ENCODE measurements at regions not wholly inside any gene's neighbourhood (a gene's known extent, or its start where the extent isn't known, plus 50 kb on each side); places are given as distances from the start of the nearest gene placed in this dataset.

DNA sequence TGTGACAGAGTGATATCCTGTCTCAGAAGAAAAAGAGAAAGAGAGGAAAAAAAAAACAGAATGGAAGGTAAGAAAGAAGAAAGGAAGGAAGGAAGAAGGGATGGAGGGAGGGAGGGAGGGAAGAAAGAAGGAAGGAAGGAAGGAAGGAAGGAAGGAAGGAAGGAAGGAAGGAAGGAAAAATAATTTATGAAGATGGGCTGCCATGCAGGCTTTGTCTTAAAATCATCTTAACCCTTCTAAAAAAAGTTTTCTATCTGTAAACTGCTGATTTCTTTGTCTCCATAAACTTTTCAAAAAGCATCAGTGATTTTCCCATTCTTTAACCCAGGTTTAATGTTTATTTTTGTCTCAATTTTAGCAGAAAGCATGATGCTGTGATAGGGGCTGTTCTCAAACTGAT, 1154.1 kb upstream of the CDH6 start:
- no peak for DNase-seq

DNA sequence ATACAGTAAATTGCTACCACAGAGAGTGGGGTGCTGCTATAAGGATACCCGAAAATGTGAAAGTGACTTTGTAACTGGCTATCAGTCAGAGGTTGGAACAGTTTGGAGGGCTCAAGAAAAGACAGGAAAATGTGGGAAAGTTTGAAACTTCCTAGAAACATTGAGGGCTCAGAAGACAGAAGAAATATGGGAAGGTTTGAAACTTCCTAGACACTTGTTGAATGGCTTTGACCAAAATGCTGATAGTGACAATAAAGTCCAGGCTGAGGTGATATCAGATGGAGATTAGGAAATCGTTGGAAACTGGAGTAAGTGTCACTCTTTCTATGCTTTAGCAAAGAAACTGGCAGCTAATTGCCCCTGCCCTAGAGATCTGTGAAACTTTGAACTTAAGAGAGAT, 1158.6 kb upstream of the CDH6 start:
- DNase-seq = no peak

DNA sequence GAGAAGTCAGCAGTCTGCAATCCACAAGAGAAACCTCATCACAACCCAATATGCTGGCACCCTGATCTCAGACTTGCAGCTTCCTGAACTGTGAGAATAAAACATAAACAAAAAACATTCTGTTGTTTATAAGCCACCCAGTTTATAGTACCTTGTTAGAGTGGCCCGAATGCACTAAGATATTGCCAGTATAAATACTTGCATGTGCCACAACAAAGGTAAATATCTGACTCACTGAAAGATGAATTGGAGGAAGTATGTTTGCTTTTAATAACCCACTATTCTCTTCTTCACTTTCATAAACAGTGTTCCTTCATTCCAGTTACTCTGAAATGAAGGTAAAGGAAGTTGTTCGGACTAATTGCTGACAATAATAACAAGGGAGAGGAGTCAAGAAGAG, 1163.4 kb upstream of the CDH6 start:
- no peak for DNase-seq

DNA sequence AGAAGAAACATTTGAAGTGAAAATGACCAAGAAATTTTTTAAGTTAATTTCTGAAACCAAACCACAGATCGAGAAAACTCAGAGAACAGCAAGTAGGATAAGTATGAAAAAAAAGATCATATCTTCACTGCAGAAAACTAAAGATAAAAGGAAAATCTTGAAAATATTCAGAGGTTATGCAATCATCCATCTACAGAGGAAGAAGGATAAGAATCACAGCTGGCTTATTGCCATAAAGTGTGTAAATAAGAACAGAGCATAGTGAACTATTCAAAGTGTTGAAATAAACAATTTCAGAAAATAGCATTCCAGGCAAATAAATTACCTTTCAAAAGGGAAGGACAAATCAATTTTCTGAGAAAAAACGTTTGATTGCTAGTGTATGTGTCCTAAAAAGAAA, 1191.7 kb upstream of the CDH6 start:
- DNase-seq = no peak

DNA sequence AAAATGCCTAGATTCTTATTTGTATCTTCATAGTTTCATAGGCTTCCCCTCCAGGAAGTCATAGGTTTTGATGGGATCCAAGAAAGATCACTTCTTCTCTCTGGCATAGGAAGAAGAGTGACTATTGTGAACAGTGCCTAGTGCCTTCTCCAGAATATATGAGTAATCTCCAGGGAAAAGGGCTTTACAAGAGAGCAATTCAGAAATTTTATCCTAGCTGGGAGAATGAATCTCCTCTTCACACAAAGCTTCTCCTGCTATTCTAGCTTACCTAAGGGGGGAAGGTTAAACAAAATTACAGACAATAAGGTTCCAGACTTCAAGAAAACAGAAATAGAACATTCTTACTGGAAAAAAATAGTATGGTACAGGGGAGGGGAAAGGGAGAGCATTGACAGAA, 1193.3 kb upstream of the CDH6 start:
- DNase-seq = no peak

DNA sequence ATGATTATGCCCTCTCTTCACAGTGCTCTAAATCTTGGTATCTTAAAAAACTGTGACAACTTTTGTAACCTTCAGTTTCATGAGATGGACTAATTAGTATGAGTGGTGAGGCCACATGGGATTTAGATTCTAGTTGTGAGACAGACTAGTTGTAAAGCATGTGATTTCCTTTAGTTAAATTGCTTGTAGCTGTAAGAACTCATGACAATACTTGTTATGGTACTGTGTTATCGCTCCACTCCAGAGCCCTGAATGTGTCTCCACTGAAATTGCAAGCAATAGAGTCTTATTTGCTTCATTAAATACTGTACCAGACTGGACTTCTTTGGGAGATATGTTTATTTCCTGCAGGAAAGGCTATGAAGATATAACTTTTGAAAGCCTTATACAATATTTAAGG, 1198.3 kb upstream of the CDH6 start:
- DNase-seq = no peak

DNA sequence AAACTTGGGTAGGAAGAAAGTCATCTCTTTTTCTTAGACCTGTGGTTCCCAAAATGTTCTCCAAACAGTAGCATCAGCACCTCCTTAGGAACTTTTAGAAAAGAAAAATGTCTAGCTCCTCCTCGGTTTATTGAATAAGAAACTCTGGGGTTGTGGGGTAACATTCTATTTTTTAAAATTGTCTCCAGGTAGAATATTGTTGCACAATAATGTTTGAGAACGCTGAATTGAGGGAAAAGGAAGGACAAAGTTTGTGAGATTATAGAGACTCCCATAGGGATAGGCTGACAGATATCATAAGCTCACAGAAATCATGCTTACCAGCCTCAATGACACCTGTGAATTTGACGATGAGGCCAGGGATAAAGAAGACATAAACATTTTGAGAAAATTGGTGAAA, 1199.0 kb upstream of the CDH6 start:
- no peak for DNase-seq

DNA sequence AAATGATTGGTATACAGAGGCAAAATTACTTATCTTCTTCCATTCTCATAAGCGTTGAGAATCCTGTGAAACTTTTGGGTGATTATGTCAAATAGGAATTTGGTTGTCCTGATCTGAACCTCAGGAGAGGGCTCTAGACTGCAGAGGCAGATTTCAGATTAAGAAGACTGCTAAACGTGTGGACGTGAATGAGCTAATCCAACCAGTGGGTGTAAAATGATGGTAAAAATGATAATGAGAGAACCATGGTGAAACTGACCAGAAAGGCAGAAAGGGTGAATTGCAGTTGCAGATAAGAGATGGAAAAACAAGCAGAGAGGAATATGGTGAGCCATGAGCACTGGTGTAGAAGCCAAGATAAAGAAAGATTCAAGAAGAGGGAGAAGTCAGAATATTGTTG, 1200.2 kb upstream of the CDH6 start:
- no peak for DNase-seq

DNA sequence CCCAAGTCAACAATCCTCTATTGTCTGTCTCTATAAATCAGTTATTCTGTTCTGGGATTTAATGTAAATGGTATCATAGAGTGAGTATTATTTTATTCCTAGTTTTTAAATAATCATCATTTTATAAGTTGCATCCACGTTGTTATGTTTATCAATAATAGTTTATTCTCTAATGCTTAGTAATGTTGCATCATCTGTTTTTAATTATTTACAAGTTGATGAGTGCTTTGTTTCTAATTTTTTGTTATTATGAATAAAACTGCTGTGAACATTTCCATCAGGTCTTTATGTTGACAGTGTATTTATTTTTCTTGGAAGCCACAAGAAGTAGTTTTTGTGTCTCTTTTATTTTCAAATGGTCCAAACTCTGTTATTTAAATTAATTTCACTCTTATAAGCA, 1201.2 kb upstream of the CDH6 start:
- no peak for DNase-seq

DNA sequence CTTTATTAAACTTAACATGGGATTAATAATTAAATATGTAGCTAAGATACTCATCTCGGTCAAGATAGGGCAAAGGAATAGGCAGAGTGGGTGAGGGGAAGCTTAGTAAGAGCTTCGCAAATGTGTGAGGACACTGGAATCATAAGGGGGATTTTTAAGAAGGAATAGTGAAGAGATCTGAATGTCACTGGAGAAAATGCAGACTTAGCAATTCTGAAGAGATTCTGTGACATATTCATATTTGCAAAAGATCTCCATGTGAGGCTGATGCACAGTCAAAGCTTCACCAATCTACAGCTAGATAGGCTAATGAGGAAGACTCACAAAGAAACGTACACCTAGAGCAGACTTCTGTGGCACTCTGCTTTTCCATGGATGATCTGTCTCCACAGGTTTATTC, 1202.8 kb upstream of the CDH6 start:
- no peak for DNase-seq

DNA sequence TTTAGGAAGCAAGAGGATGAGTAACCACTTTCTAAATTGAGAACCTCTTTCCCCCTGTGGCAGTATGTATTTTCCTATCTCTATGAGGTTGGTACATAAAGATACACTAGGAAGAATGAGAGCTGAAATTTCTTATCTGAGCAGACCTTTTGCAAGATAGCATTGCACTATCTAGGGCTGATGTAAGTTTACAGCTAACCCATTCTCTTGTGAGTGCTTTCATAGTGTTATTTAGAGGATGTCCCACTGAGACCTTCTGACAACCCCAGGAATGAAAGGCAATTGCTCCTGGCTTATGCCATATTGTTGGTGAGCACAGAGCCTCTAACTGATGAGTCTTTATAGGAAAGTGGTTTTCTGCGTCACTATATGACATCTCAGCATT, 1209.3 kb upstream of the CDH6 start:
- no peak for DNase-seq

DNA sequence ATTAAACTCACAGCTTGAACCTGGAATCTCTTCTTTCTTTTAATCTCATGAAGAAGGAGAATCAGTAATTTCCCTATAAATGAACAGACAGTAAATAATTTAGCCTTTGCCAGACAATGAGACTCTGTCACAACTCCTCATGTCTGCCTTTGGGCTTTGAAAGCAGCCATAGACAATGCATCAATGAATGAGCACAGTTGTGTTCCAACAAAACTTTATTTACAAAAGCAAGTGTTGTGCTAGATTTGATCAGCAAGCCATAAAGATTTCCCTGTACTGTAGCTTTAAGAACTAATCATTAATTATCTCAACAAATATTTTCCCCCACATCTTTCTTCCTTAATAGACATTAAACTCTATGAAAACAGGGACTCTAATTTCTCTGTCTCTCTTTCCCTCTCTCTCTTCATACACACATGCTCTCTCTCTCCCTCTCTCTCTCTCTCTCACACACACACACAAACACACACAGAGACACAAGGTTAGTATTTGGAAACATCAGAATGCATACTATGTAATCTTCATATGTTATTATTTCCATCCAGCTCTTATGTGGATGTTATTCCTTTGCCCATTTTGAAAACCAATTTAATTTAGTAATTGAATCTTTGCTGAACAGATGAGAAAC, 1209.8 kb upstream of the CDH6 start:
- no peak for DNase-seq

DNA sequence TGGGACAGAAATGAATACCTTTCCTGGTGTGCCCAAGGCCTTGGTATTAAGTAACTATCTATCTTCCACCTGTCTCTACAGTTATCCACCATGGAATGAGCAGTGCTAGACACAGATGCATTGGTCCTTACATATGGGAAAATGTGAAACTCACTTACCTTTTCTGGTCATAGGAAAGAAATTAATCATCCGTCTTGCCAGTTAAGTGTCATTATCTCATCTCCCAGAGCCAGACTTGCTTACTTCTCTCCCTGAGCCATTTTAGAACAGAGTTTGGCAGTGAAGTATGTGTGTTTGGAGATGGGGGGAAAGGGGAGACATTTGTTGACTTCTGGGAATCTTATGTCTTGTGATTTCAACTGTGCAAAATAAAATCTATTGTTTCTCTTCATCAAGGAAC, 1211.0 kb upstream of the CDH6 start:
- no peak for DNase-seq

DNA sequence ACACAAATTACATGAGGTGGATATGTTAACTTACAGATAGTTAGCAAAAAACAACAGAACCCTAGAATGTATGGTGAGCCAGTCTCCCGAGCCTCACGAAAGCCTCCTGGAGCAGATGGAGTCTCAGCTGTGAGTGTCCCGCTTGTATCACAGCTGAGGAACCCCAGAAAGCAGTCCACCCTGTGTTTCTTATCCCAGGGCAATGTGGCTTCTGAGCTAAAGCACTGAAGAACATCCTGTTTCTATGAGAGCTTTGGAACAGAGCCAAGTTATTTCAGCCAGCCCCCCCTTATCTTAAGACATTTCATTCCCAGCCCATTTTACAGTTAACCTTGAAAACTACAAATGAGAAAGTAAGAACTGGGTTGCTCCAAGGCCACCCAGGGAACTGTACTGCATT, 1220.9 kb upstream of the CDH6 start:
- no peak for DNase-seq

DNA sequence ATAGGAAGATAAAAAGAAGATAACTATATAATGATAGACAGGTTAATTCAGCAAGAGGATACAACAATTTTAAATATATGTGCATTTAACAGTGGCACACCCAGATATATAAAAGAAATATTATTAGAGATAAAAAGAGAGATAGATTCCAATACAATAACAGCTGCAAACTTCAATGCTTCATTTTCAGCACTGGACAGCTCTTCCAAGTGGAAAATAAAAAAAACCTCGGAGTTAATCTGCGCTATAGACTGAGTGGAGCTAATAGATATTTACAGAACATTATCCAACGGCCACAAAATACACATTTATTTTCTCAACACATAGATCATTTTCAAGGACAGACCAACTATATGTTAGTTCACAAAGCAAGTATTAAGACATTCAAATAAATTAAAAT, 1229.5 kb upstream of the CDH6 start:
- no peak for DNase-seq

DNA sequence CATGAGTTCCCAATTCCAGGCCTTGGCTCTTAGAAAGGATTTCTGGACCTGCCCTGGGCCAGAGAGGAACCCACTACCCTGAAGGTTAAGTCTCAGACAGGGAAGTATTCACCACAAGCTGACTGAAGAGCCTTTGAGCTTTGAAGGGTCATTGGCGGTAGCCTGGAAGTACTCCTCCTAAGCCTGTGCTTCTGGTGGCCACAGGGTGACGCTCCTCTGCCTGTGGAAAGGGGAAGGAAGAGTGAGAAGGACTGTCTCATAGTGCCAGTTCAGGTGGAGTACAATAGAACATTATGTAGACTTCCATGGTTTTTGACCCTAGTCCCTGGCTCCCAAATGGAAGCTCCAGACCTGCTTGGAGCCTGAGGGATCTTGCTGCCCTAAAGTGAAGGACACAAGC, 1233.2 kb upstream of the CDH6 start:
- DNase-seq = no peak

DNA sequence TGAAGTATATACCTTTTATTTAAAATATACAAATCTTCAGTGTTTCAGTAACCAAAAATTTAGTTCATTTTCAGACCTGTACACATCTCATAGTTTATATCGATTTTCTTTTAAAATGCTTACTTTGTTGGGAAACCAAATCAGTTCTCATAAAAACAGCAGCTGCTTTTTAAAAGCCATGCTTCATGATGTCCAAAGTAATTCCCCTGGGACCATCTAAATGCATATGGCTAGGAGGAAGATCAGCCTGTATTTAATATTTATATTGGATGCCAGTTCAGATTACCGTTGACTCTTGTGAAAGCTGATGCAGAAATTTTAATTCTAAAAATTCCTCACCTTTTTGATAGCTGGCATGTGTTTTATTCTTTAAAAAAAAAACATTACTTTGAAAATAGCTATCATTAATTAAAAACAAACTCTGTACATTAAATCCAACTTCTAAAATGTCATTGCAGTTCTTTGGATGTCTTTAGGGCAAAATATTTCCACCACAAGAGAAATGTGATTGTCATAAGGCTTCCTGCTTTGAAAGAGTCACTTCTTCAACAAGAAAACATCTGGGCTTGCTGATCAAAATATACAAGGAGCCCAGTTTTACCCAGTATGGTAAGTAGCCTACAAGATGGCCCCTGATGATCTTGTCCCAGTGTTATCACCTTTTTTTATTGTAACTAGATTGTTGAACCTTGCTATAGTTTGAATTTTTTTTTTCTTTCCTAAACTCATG, 1242.9 kb upstream of the CDH6 start:
- no peak for DNase-seq

DNA sequence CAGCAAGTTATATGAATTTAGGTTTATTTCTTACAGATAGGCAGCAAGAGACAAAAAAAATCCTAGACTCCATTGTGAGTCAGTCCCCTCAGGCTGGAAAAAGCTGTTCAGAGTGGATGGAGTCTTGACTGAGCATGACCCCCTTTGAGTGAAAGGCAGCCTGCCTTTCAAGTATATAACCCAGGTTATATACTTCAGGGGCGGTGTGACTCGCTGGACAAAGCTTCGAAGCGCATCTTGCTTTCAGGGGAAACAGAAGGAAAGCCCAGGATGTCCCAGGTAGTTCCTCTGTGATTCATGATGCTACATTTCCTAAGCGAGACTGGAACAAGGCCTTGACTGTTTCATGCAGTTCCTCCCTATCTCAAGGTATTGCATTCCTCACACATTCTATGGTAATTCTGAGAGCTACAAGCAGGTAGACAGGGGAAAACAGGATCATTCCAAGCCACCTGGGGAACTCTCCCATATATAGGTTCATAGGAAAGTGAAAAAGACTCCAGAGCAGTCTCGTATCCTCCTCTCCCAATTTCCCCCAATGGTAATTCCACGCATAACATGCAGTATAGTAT, 1244.1 kb upstream of the CDH6 start:
- DNase-seq = no peak

DNA sequence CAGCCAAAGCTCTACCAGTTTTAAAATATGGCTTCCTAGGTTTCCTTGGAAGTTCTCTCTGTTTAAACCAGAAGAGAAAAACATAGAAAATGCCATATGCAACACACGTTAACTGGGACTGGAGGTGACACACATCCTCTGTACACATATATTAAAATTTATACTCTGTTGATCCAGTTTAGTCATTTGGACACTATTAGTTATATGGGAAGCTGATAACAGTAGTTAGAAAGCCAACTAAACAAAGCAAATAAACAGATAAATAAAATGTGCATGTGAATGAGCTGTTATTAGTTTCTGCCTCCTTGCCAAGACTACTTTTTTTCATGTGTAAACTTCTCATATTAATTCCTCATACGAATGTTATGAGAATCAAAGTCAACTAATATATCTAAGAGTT, 1249.2 kb upstream of the CDH6 start:
- no peak for DNase-seq

DNA sequence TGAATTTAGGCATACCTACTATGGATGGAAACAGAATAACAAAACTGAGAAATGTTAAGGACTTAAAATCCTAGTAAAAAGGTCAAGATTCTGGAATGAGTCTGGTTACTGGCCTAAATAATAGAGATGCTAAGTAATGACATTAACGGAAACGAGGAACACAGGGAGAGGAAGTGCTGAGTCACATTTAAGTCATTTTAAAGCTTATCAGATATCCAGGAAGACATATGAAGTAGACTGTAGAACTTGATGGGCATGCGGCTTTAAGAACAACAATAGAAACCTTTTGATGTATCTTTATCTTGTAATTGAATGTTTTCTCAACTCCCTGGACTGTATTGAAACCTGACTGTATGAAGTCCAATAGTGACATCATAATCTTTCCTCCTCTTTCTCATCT, 1251.4 kb upstream of the CDH6 start:
- no peak for DNase-seq

DNA sequence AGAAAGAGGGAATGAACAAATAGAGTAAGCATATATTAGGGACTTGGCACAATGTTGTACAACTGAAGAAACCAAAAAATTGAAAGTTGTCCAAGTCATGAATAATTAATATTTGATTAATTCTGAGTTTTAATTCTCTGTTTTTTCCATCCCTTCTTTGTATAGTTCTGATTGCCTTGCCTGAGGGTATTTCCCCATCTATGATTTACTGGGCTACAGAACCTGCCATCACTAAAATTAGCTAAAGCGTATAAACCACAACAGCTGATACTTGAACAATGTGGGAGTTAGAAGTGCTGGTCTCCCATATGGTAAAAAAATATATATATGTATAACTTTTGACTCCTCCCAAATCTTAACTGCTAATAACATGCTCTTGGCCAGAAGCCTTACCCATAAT, 1253.5 kb upstream of the CDH6 start:
- DNase-seq = no peak

DNA sequence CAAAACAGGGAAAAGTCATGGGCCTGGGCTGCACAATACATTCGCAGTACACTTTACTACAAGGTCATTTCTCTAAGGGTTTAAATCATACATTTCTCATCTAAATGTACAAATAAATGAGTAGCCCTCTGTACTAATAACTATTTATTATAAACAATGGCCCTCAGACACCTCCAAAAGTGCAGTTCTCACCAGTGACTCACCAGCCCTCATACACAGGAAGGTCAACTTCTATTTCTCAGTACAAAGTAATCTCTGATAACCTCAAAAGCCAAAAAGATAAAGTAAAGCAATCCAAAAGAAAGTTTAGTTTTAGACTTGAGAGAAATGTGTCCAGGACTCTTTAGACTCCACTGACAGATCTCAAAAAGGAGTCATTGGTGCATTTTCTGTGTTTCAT, 1258.1 kb upstream of the CDH6 start:
- no peak for DNase-seq

DNA sequence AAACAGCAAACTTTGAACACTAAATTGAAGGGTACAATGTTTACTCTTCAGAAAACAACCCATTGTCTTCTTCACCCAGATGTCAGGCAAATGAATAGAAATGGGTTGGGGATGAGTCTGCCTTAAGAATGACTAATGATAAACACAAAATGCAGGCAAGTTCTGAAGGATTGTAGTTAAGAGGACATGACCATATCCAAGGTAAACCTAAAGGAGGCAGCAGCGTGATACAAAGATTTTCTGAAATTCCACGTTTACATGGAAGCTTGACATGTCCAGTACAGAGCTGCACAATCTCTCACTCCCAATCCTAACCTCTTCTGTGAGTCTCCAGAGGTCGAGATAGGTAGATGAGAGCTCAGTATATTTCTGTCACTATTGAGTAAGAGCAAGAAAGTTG, 1263.2 kb upstream of the CDH6 start:
- no peak for DNase-seq

DNA sequence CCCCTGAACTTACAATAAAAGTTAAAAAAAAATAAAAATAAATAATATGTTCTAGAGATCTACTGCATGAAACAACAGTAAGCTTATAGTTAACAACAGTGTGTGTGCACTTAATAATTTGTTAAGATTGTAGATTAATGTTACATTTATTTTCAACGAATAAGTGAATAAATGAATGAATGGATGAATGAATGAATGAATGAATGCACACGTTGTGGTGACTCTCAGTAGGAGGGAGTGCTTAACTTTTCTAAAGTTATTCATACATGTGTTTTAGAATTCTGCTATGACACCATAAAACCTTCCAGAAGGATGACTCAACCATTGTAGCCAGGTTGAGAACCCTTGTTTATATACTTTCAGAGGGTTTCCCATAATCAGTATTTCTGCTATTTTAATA, 1269.4 kb upstream of the CDH6 start:
- no peak for DNase-seq
